ENCODE measurements at regions not wholly inside any gene's neighbourhood (a gene's known extent, or its start where the extent isn't known, plus 50 kb on each side); places are given as distances from the start of the nearest gene placed in this dataset.
"Not testable (repeated sequence)": the region's sequence is repeated elsewhere in the genome, so short reads cannot be mapped to it uniquely, and the experiment has no call there.

DNA sequence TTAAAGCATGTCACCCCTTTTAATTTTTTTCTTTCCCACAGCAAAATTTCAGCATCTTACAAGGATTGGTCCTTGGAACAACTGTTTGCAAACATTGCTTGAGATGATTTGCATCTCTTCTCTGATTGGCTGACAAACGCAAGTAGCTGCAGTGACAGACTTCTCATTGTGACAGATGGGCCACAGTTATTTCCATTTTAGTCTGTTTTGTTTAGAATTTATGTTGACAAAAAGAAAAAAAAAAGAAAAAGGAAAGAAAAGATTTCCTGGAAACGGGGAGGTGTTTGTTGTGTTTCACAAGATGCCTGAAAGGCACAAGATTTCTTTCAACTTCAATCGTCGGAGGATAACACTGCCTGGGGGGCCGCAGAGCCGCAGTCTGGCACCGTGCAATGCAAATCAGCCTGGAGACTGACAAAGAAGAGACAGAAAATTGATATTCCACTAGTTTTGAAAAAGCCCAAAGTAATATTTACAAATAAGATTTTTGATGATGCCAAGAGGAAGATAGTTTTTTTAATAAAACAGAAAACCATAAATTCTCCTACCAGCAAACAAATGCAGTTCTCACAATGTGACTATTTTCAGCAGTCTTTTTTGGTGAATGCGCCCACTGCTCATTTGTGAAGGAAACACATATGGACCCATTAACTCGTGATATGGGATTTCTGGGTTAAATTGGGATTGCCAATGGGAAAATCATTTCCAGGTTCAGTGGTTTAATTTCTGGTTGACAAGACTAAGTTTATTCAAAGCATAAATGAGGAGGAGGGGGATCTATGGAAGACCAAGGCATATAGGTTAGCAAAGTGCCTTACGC lies 296.2 kb upstream of the SMIM21 start:
- no peak for DNase-seq

- DNase-seq, result no peak
Measured at GRCh38 chr18:75714766-75715165, 287.3 kb upstream of the SMIM21 start.

- not testable (repeated sequence) for DNase-seq
Measured at GRCh38 chr18:75712124-75712867, 284.8 kb upstream of the SMIM21 start.

- DNase-seq, result no peak
Measured at GRCh38 chr18:75700561-75700960, 273.1 kb upstream of the SMIM21 start.

GRCh38 chr18:75698861-75699260 lies 271.4 kb upstream of the SMIM21 start:
- DNase-seq, result no peak

DNA sequence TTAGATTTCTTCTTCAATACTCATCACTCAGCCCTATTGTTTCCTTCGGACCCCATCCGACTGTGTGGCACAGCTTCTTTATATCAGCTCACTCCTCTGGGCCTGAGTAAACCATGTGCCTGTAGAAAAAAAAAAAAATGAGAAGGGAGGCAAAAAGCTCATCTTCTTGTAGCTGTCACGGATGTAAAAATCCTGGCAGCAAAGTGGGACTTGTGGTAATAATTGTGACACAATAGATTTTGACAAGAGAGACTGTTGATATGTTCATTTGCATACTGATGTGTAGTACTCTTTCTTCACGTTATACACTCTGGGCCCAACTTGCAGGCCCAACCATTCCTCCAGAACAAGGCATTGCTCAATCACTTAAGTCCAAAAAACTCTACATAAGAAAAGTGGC lies 270.0 kb upstream of the SMIM21 start:
- DNase-seq, result no peak

GRCh38 chr18:75696391-75696790 lies 268.9 kb upstream of the SMIM21 start:
- DNase-seq, result no peak

DNA sequence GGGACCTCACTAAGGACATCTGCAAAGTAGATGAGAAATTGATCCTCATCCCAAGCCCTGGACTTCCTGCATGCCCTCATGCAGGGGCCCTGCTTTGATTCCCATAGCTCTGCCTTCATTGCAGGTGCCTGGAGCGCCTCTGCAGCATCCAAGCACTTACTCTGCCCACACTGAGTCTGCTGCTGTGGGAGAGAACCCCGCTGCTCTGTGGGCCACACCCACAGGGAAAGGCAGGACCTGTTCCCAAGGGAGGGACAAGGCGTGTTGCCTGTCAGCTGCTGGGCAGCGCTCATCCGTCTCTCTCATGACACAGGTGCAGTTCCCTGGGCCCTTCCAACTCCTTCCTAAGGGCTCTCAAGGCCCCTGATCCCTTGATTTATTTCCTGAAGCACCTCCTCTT lies 266.8 kb upstream of the SMIM21 start:
- DNase-seq, result no peak

GRCh38 chr18:75691483-75691882 lies 264.0 kb upstream of the SMIM21 start:
- DNase-seq, result no peak

GRCh38 chr18:75690283-75690682 lies 262.8 kb upstream of the SMIM21 start:
- DNase-seq, result not testable (repeated sequence)

DNA sequence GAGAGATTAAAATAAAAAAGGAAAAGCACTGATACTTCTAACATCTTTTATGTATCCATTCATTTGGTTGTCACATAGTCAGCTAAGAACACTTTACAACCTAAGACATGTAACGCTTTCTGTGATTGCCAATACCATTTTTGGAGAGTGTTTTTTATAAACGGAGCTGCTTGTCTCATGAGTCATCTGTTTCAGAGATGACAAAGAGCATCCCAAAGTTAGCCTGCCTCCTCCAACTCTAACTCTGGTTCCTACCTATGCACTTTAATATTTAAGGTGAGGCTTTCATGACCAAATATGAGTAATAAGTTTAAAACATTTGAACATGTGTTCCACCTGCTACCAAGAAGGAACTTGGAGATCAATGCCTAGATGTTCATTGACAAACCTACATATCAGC lies 260.1 kb upstream of the SMIM21 start:
- DNase-seq, result no peak

DNA sequence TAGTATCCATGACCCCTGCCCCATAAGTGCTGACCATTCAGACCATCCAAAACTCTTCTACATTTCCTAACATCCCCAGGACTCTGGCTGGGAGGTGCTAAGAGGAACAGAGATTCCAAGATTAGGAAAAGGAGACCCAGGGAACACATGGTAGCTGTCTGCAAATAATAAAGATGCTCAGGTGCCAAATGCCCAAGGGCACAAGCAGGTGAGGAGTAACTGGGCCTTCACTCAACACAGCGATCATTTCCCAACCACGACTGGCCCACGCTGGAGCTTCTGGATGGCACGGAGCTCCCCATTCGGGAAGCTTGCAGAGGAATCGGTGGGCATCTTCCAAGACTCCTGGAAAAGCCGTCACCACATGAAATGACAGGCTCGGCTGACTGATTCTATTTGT lies 255.9 kb upstream of the SMIM21 start:
- DNase-seq, result no peak

DNA sequence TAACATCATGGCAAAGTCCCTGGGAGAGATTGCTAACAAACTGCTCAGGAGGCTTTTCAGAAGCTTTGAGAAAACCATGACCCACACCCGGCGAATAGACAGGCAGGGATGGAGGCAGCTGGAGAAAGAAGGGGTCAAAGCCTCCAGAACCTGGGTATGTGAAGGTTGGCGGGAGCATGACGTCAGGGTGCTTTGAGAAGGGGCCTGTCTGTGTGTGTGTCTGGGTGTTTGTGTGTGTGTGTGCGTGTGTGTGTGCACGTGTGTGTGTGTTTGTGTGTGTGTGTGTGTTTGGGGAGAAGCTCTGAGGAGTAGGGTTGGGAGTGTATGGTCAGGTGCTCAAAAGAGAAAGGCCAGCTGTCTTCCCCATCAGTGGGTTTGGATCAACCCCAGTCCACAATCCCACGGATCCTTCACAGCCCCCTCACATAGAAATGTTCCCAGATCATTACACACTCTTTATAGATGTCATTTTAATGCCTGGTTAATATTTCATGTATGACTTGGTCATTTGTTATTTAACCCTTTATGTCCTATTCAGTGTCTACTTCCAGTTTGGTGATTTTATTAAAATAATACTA lies 254.1 kb upstream of the SMIM21 start:
- DNase-seq, result no peak

- DNase-seq, result no peak
Measured at GRCh38 chr18:75679331-75679730, 251.8 kb upstream of the SMIM21 start.

DNA sequence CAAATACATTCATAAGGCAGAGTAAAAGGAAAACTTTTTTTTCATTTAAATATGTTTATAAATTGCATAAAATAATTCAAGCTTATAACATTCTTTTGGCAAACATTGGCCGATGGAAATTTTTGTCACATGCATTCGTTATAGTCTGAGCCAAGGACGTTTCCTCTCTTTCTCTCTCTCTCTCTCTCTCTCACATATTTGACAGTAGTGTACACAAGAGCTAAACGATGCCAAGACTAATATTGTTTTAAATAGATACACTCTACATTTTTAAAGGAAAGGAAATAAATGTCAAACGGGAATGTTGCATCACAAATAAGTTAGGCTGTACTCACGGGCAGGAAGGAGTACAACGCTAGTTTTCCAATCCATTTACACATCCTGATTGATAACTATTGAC lies 251.1 kb upstream of the SMIM21 start:
- no peak for DNase-seq

GRCh38 chr18:75677696-75678455 lies 250.4 kb upstream of the SMIM21 start:
- no peak for DNase-seq

GRCh38 chr18:75660932-75661331 lies 233.4 kb upstream of the SMIM21 start:
- DNase-seq, result no peak

- DNase-seq, result no peak
Measured at GRCh38 chr18:75659535-75660023, 232.1 kb upstream of the SMIM21 start.

- DNase-seq, result no peak
Measured at GRCh38 chr18:75658330-75658729, 230.8 kb upstream of the SMIM21 start.

DNA sequence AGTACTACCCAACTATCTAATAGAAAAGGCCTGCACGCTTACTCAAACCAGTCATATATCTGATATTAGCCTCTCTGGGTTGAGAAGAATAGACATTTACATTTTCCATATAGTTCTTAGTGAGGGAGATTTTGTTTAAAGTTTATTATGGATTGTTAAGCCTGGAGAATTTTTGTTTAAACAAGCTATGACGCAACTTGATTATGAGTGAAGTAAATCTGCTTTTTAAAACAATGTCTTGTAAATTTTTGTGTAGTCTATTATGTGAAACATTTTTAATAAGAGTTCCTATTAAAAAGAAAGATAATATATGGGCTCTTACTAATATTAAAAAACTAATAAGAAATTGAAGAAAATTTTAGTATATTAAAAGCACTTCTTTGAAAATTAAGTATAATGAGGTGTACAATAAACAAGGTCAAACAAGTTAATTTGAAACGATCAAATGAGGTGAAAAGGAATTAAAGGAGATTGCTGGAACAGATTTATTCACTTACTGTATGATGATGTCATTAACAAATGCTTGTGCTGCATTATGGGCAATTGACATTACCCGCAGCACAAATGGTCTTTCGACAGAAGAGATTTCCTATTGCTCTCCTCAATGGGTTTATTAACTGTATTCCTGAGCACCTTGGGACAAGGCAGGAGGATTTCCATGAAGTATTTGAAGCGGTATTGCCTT lies 229.2 kb upstream of the SMIM21 start:
- no peak for DNase-seq

DNA sequence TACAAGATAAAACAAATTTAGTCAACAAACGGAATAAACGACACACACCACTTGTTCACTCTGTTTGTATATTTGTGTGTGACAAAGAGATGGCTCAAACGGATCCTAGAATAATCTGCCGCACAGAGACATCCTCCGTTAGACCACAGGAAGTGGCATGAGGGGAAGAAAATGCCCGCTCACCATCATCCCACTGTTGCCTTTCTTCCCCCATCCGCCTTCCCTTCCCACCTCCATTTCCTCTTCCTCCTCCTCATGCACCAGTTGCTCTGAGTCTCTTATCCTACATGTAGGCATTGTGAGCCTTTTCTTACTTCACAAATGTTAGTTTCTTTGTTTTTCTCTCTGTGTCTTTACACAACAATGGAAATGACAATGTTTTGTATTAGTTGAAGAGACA lies 228.5 kb upstream of the SMIM21 start:
- no peak for DNase-seq

All from stimulated activated CD4-positive, alpha-beta T cell treated with anti-CD3 and anti-CD28 coated beads, Interleukin-2, amount 100 ng/mL, for 24 hours (primary cell).